ENCODE measurements at regions not wholly inside any gene's neighbourhood (a gene's known extent, or its start where the extent isn't known, plus 50 kb on each side); places are given as distances from the start of the nearest gene placed in this dataset.
"Not testable (repeated sequence)": the region's sequence is repeated elsewhere in the genome, so short reads cannot be mapped to it uniquely, and the experiment has no call there.

GRCh38 chr3:178088963-178089362 is 447.3 kb upstream of the KCNMB2 start:
- no peak for DNase-seq

- DNase-seq: no peak
These were observed 445.3 kb upstream of the KCNMB2 start for GRCh38 chr3:178090899-178091298.

GRCh38 chr3:178095522-178095921 is 440.7 kb upstream of the KCNMB2 start:
- no peak for DNase-seq

- DNase-seq: no peak
These were observed 439.3 kb upstream of the KCNMB2 start for GRCh38 chr3:178096955-178097354.

GRCh38 chr3:178097576-178097975 is 438.7 kb upstream of the KCNMB2 start:
- DNase-seq: peak; percentile 33 to 52

GRCh38 chr3:178099274-178099673 is 437.0 kb upstream of the KCNMB2 start:
- DNase-seq: no peak

GRCh38 chr3:178099862-178100261 is 436.4 kb upstream of the KCNMB2 start:
- no peak for DNase-seq

GRCh38 chr3:178100908-178101307 is 435.3 kb upstream of the KCNMB2 start:
- no peak for DNase-seq

- DNase-seq: no peak
These were observed 433.1 kb upstream of the KCNMB2 start for GRCh38 chr3:178103140-178103539.

- no peak for DNase-seq
These were observed 428.4 kb upstream of the KCNMB2 start for GRCh38 chr3:178107804-178108203.

GRCh38 chr3:178109691-178110090 is 426.5 kb upstream of the KCNMB2 start:
- no peak for DNase-seq

- no peak for DNase-seq
These were observed 424.1 kb upstream of the KCNMB2 start for GRCh38 chr3:178112134-178112533.

- DNase-seq: not testable (repeated sequence)
These were observed 423.7 kb upstream of the KCNMB2 start for GRCh38 chr3:178112552-178112951.

GRCh38 chr3:178117641-178118040 is 418.6 kb upstream of the KCNMB2 start:
- DNase-seq: no peak

- not testable (repeated sequence) for DNase-seq
These were observed 416.5 kb upstream of the KCNMB2 start for GRCh38 chr3:178119608-178120295.

- DNase-seq: no peak
These were observed 415.9 kb upstream of the KCNMB2 start for GRCh38 chr3:178120367-178120766.

GRCh38 chr3:178126686-178127085 is 409.6 kb upstream of the KCNMB2 start:
- no peak for DNase-seq

- DNase-seq: no peak
These were observed 409.0 kb upstream of the KCNMB2 start for GRCh38 chr3:178127221-178127620.

GRCh38 chr3:178129109-178129508 is 407.1 kb upstream of the KCNMB2 start:
- DNase-seq: no peak

- no peak for DNase-seq
These were observed 404.4 kb upstream of the KCNMB2 start for GRCh38 chr3:178131801-178132200.

GRCh38 chr3:178137206-178137605 is 399.0 kb upstream of the KCNMB2 start:
- DNase-seq: no peak

- DNase-seq: no peak
These were observed 398.4 kb upstream of the KCNMB2 start for GRCh38 chr3:178137831-178138230.

GRCh38 chr3:178139116-178139515 is 397.1 kb upstream of the KCNMB2 start:
- DNase-seq: peak in 1 of 2 donors; percentile 3

- DNase-seq: no peak
These were observed 395.5 kb upstream of the KCNMB2 start for GRCh38 chr3:178140531-178141304.
